ENCODE measurements at regions not wholly inside any gene's neighbourhood (a gene's known extent, or its start where the extent isn't known, plus 50 kb on each side); places are given as distances from the start of the nearest gene placed in this dataset.

DNA sequence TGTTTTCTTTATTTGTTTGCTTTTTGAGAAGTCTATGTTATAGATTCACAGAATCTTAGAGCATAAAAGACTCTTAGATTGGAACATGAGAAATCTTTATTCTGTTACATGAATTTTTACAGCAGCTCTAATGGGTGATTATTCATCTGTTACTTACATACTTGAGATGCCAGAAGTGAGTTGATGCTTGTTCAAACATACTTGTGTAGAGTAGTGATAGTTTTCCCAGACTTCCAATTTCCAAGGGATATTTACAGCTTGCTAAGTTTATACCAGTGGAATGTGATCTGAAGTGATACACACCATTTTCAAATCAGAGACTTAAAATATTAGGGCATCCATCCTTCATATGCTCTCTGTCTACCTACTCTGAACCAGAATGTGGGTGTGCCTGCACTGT lies 252.9 kb upstream of the SMIM31 start:
- CTCF ChIA-PET = no interaction called here
- TF ChIP-seq, protein P1, sequence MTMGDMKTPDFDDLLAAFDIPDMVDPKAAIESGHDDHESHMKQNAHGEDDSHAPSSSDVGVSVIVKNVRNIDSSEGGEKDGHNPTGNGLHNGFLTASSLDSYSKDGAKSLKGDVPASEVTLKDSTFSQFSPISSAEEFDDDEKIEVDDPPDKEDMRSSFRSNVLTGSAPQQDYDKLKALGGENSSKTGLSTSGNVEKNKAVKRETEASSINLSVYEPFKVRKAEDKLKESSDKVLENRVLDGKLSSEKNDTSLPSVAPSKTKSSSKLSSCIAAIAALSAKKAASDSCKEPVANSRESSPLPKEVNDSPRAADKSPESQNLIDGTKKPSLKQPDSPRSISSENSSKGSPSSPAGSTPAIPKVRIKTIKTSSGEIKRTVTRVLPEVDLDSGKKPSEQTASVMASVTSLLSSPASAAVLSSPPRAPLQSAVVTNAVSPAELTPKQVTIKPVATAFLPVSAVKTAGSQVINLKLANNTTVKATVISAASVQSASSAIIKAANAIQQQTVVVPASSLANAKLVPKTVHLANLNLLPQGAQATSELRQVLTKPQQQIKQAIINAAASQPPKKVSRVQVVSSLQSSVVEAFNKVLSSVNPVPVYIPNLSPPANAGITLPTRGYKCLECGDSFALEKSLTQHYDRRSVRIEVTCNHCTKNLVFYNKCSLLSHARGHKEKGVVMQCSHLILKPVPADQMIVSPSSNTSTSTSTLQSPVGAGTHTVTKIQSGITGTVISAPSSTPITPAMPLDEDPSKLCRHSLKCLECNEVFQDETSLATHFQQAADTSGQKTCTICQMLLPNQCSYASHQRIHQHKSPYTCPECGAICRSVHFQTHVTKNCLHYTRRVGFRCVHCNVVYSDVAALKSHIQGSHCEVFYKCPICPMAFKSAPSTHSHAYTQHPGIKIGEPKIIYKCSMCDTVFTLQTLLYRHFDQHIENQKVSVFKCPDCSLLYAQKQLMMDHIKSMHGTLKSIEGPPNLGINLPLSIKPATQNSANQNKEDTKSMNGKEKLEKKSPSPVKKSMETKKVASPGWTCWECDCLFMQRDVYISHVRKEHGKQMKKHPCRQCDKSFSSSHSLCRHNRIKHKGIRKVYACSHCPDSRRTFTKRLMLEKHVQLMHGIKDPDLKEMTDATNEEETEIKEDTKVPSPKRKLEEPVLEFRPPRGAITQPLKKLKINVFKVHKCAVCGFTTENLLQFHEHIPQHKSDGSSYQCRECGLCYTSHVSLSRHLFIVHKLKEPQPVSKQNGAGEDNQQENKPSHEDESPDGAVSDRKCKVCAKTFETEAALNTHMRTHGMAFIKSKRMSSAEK (CRISPR knock-in tag; IDR thresholded peaks at IDR 0.05; ENCODE audit: borderline replicate concordance) = no peak
- no peak for TF ChIP-seq SOX15 (CRISPR knock-in tag; IDR thresholded peaks at IDR 0.05)
- H3K27ac Mint-ChIP-seq = no peak overlapping the region
- POLR2A ChIA-PET = no interaction called here
- no peak overlapping the region for H3K4me3 Mint-ChIP-seq
- peaks cover 5% of the 10 kb centered on the region; the same call in 1 of the 2 replicates for H3K9me3 Mint-ChIP-seq
- no peak for ATAC-seq
- peaks cover 4% of the 10 kb centered on the region; the same call in 1 of the 2 replicates for H3K4me1 Mint-ChIP-seq
- DNase-seq (ENCODE audit: low spot score) = no peak
- H3K27me3 Mint-ChIP-seq (ENCODE audit: low read depth) = no peaks in the 10 kb centered on the region
- no peaks in the 10 kb centered on the region for H3K36me3 Mint-ChIP-seq

DNA sequence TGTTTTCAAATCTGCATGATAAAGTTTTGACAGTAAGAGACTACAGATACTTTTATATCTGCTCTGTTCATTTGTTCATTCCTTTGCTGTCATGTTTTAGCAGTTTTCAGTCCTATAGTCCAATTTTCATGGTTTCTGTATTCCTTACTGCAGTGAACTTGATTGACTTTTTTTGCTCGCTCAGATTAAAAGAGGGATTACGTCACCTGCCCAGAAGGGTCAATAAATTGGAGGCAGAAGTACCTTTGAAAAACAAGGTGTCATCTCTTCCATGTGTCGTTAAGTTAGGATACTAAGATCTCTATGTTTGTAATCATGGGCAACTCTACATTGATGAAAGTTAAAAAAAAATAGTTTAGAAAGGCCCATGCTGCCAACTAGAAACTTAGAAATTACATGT lies 250.1 kb upstream of the SMIM31 start:
- POLR2A ChIA-PET = no interaction called here
- H3K9me3 Mint-ChIP-seq = no peaks in the 10 kb centered on the region
- CTCF ChIA-PET = no interaction called here
- peaks cover 10% of the 10 kb centered on the region for H3K4me1 Mint-ChIP-seq
- H3K4me3 Mint-ChIP-seq = no peak overlapping the region
- DNase-seq (ENCODE audit: low spot score) = no peak
- no peak for ATAC-seq
- H3K27me3 Mint-ChIP-seq (ENCODE audit: low read depth) = no peaks in the 10 kb centered on the region
- H3K36me3 Mint-ChIP-seq = no peaks in the 10 kb centered on the region
- TF ChIP-seq TP53 (CRISPR knock-in tag; IDR thresholded peaks at IDR 0.05) (no peak), ELF4 (CRISPR knock-in tag; IDR thresholded peaks at IDR 0.05; ENCODE audit: low read depth) (no peak), CREM (CRISPR knock-in tag; IDR thresholded peaks at IDR 0.05) (no peak), ESRRA (CRISPR knock-in tag; IDR thresholded peaks at IDR 0.05; ENCODE audit: borderline replicate concordance) (no peak), TEAD4 (CRISPR knock-in tag; IDR thresholded peaks at IDR 0.05) (no peak), ZNF263 (CRISPR knock-in tag; IDR thresholded peaks at IDR 0.05; ENCODE audit: low read depth) (no peak)
- TF ChIP-seq, protein P2, sequence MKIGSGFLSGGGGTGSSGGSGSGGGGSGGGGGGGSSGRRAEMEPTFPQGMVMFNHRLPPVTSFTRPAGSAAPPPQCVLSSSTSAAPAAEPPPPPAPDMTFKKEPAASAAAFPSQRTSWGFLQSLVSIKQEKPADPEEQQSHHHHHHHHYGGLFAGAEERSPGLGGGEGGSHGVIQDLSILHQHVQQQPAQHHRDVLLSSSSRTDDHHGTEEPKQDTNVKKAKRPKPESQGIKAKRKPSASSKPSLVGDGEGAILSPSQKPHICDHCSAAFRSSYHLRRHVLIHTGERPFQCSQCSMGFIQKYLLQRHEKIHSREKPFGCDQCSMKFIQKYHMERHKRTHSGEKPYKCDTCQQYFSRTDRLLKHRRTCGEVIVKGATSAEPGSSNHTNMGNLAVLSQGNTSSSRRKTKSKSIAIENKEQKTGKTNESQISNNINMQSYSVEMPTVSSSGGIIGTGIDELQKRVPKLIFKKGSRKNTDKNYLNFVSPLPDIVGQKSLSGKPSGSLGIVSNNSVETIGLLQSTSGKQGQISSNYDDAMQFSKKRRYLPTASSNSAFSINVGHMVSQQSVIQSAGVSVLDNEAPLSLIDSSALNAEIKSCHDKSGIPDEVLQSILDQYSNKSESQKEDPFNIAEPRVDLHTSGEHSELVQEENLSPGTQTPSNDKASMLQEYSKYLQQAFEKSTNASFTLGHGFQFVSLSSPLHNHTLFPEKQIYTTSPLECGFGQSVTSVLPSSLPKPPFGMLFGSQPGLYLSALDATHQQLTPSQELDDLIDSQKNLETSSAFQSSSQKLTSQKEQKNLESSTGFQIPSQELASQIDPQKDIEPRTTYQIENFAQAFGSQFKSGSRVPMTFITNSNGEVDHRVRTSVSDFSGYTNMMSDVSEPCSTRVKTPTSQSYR (CRISPR knock-in tag; IDR thresholded peaks at IDR 0.05) = no peak
- TF ChIP-seq, protein P3, sequence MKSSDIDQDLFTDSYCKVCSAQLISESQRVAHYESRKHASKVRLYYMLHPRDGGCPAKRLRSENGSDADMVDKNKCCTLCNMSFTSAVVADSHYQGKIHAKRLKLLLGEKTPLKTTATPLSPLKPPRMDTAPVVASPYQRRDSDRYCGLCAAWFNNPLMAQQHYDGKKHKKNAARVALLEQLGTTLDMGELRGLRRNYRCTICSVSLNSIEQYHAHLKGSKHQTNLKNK (CRISPR knock-in tag; IDR thresholded peaks at IDR 0.05) = no peak
- TF ChIP-seq, protein P4, sequence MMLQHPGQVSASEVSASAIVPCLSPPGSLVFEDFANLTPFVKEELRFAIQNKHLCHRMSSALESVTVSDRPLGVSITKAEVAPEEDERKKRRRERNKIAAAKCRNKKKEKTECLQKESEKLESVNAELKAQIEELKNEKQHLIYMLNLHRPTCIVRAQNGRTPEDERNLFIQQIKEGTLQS (CRISPR knock-in tag; conservative IDR thresholded peaks at IDR 0.05) = no peak
- TF ChIP-seq, protein P5, sequence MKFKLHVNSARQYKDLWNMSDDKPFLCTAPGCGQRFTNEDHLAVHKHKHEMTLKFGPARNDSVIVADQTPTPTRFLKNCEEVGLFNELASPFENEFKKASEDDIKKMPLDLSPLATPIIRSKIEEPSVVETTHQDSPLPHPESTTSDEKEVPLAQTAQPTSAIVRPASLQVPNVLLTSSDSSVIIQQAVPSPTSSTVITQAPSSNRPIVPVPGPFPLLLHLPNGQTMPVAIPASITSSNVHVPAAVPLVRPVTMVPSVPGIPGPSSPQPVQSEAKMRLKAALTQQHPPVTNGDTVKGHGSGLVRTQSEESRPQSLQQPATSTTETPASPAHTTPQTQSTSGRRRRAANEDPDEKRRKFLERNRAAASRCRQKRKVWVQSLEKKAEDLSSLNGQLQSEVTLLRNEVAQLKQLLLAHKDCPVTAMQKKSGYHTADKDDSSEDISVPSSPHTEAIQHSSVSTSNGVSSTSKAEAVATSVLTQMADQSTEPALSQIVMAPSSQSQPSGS (CRISPR knock-in tag; IDR thresholded peaks at IDR 0.05; ENCODE audit: borderline replicate concordance, low read depth) = no peak
- TF ChIP-seq, protein P1 (CRISPR knock-in tag; IDR thresholded peaks at IDR 0.05; ENCODE audit: borderline replicate concordance) = no peak
- TF ChIP-seq, protein P6, sequence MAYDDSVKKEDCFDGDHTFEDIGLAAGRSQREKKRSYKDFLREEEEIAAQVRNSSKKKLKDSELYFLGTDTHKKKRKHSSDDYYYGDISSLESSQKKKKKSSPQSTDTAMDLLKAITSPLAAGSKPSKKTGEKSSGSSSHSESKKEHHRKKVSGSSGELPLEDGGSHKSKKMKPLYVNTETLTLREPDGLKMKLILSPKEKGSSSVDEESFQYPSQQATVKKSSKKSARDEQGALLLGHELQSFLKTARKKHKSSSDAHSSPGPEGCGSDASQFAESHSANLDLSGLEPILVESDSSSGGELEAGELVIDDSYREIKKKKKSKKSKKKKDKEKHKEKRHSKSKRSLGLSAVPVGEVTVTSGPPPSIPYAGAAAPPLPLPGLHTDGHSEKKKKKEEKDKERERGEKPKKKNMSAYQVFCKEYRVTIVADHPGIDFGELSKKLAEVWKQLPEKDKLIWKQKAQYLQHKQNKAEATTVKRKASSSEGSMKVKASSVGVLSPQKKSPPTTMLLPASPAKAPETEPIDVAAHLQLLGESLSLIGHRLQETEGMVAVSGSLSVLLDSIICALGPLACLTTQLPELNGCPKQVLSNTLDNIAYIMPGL (CRISPR knock-in tag; IDR thresholded peaks at IDR 0.05) = no peak
- H3K27ac Mint-ChIP-seq = no peak overlapping the region

Measured in WTC11 (cell line).